ENCODE measurements at regions not wholly inside any gene's neighbourhood (a gene's known extent, or its start where the extent isn't known, plus 50 kb on each side); places are given as distances from the start of the nearest gene placed in this dataset.

GRCh38 chr6:115612216-115612615 lies 448.5 kb downstream of the FRK start:
- Histone ChIP-seq H2BK120ac (ENCODE audit: low read depth, low read length) (no peak overlapping the region), H4K5ac (ENCODE audit: low read length) (no peak overlapping the region), H3K23ac (ENCODE audit: low read length) (no peak overlapping the region), H2AK5ac (ENCODE audit: low read length) (no peak overlapping the region), H2BK5ac (ENCODE audit: low read length) (no peak overlapping the region), H3K4me1 (ENCODE audit: control insufficient read depth, low read depth, low read length) (no peaks in the 10 kb centered on the region), H2BK15ac (replicated peaks; ENCODE audit: low read depth) (no peak overlapping the region), H3K56ac (ENCODE audit: low read length) (no peak overlapping the region), H3K27me3 (ENCODE audit: insufficient read depth, low read length, poor library complexity) (no peaks in the 10 kb centered on the region), H3K18ac (ENCODE audit: low read length) (no peak overlapping the region), H3K79me2 (ENCODE audit: control insufficient read depth, insufficient read depth, low read length) (no peaks in the 10 kb centered on the region), H3K4me3 (ENCODE audit: low read length) (no peak overlapping the region), H3K27ac (ENCODE audit: low read depth, low read length) (no peak overlapping the region), H3K79me1 (ENCODE audit: low read length) (no peaks in the 10 kb centered on the region), H4K8ac (ENCODE audit: low read depth, low read length) (no peak overlapping the region), H3K4me2 (ENCODE audit: low read length) (no peak overlapping the region), H3K36me3 (ENCODE audit: control insufficient read depth, insufficient read depth, low read length) (no peaks in the 10 kb centered on the region), H3K9ac (ENCODE audit: low read length) (no peak overlapping the region), H3K4ac (ENCODE audit: low read depth, low read length) (no peak overlapping the region)
- no CpG with 5 or more reads among the region's 1 CpG for WGBS (ENCODE audit: extremely low coverage, insufficient coverage, low lambda C conversion rate)
- DNase-seq = no peak

- no peak overlapping the region for H3K18ac ChIP-seq (ENCODE audit: low read length)
- H3K4ac ChIP-seq (ENCODE audit: low read depth, low read length) = no peak overlapping the region
- H3K4me2 ChIP-seq (ENCODE audit: low read length) = no peak overlapping the region
- no peak overlapping the region for H3K23ac ChIP-seq (ENCODE audit: low read length)
- H3K79me2 ChIP-seq (ENCODE audit: control insufficient read depth, insufficient read depth, low read length) = no peaks in the 10 kb centered on the region
- H3K27me3 ChIP-seq (ENCODE audit: insufficient read depth, low read length, poor library complexity) = no peaks in the 10 kb centered on the region
- H2BK120ac ChIP-seq (ENCODE audit: low read depth, low read length) = no peak overlapping the region
- H3K4me1 ChIP-seq (ENCODE audit: control insufficient read depth, low read depth, low read length) = no peaks in the 10 kb centered on the region
- no peak overlapping the region for H2BK5ac ChIP-seq (ENCODE audit: low read length)
- no peak overlapping the region for H3K27ac ChIP-seq (ENCODE audit: low read depth, low read length)
- H3K56ac ChIP-seq (ENCODE audit: low read length) = no peak overlapping the region
- peak; percentile 58 for DNase-seq
- H3K9ac ChIP-seq (ENCODE audit: low read length) = no peak overlapping the region
- H2AK5ac ChIP-seq (ENCODE audit: low read length) = no peak overlapping the region
- H3K36me3 ChIP-seq (ENCODE audit: control insufficient read depth, insufficient read depth, low read length) = no peaks in the 10 kb centered on the region
- H4K5ac ChIP-seq (ENCODE audit: low read length) = no peak overlapping the region
- WGBS (ENCODE audit: extremely low coverage, insufficient coverage, low lambda C conversion rate) = no CpG with 5 or more reads among the region's 5 CpGs
- H4K8ac ChIP-seq (ENCODE audit: low read depth, low read length) = no peak overlapping the region
- no peaks in the 10 kb centered on the region for H3K79me1 ChIP-seq (ENCODE audit: low read length)
- H2BK15ac ChIP-seq (replicated peaks; ENCODE audit: low read depth) = no peak overlapping the region
- H3K4me3 ChIP-seq (ENCODE audit: low read length) = no peak overlapping the region
These were observed 450.0 kb downstream of the FRK start for GRCh38 chr6:115610696-115611095.

GRCh38 chr6:115609111-115609510 lies 451.6 kb downstream of the FRK start:
- Histone ChIP-seq H3K4me1 (ENCODE audit: control insufficient read depth, low read depth, low read length) (no peaks in the 10 kb centered on the region), H2BK5ac (ENCODE audit: low read length) (no peak overlapping the region), H3K27me3 (ENCODE audit: insufficient read depth, low read length, poor library complexity) (no peaks in the 10 kb centered on the region), H4K5ac (ENCODE audit: low read length) (no peak overlapping the region), H4K8ac (ENCODE audit: low read depth, low read length) (no peak overlapping the region), H2BK120ac (ENCODE audit: low read depth, low read length) (no peak overlapping the region), H3K36me3 (ENCODE audit: control insufficient read depth, insufficient read depth, low read length) (no peaks in the 10 kb centered on the region), H3K4me3 (ENCODE audit: low read length) (no peak overlapping the region), H2AK5ac (ENCODE audit: low read length) (no peak overlapping the region), H2BK15ac (replicated peaks; ENCODE audit: low read depth) (no peak overlapping the region), H3K4me2 (ENCODE audit: low read length) (no peak overlapping the region), H3K4ac (ENCODE audit: low read depth, low read length) (no peak overlapping the region), H3K79me1 (ENCODE audit: low read length) (no peaks in the 10 kb centered on the region), H3K23ac (ENCODE audit: low read length) (no peak overlapping the region), H3K27ac (ENCODE audit: low read depth, low read length) (no peak overlapping the region), H3K79me2 (ENCODE audit: control insufficient read depth, insufficient read depth, low read length) (no peaks in the 10 kb centered on the region), H3K56ac (ENCODE audit: low read length) (no peak overlapping the region), H3K18ac (ENCODE audit: low read length) (no peak overlapping the region), H3K9ac (ENCODE audit: low read length) (no peak overlapping the region)
- DNase-seq = no peak
- no CpG with 5 or more reads among the region's 4 CpGs for WGBS (ENCODE audit: extremely low coverage, insufficient coverage, low lambda C conversion rate)

GRCh38 chr6:115602466-115602865 lies 458.2 kb downstream of the FRK start:
- DNase-seq = no peak
- Histone ChIP-seq H3K79me2 (ENCODE audit: control insufficient read depth, insufficient read depth, low read length) (no peaks in the 10 kb centered on the region), H3K9ac (ENCODE audit: low read length) (no peak overlapping the region), H3K4me1 (ENCODE audit: control insufficient read depth, low read depth, low read length) (no peaks in the 10 kb centered on the region), H4K5ac (ENCODE audit: low read length) (no peak overlapping the region), H3K27me3 (ENCODE audit: insufficient read depth, low read length, poor library complexity) (no peaks in the 10 kb centered on the region), H3K18ac (ENCODE audit: low read length) (no peak overlapping the region), H4K8ac (ENCODE audit: low read depth, low read length) (no peak overlapping the region), H3K56ac (ENCODE audit: low read length) (no peak overlapping the region), H2AK5ac (ENCODE audit: low read length) (no peak overlapping the region), H3K23ac (ENCODE audit: low read length) (no peak overlapping the region), H2BK120ac (ENCODE audit: low read depth, low read length) (no peak overlapping the region), H3K4me3 (ENCODE audit: low read length) (no peak overlapping the region), H3K79me1 (ENCODE audit: low read length) (no peaks in the 10 kb centered on the region), H3K36me3 (ENCODE audit: control insufficient read depth, insufficient read depth, low read length) (no peaks in the 10 kb centered on the region), H3K27ac (ENCODE audit: low read depth, low read length) (no peak overlapping the region), H3K4ac (ENCODE audit: low read depth, low read length) (no peak overlapping the region), H3K4me2 (ENCODE audit: low read length) (no peak overlapping the region), H2BK5ac (ENCODE audit: low read length) (no peak overlapping the region), H2BK15ac (replicated peaks; ENCODE audit: low read depth) (no peak overlapping the region)
- no CpG with 5 or more reads among the region's 3 CpGs for WGBS (ENCODE audit: extremely low coverage, insufficient coverage, low lambda C conversion rate)

- H3K79me2 ChIP-seq (ENCODE audit: control insufficient read depth, insufficient read depth, low read length) = no peaks in the 10 kb centered on the region
- no peak overlapping the region for H2BK15ac ChIP-seq (replicated peaks; ENCODE audit: low read depth)
- no peak overlapping the region for H2AK5ac ChIP-seq (ENCODE audit: low read length)
- no peak overlapping the region for H4K5ac ChIP-seq (ENCODE audit: low read length)
- H3K9ac ChIP-seq (ENCODE audit: low read length) = no peak overlapping the region
- H3K36me3 ChIP-seq (ENCODE audit: control insufficient read depth, insufficient read depth, low read length) = no peaks in the 10 kb centered on the region
- H4K8ac ChIP-seq (ENCODE audit: low read depth, low read length) = no peak overlapping the region
- H3K4me1 ChIP-seq (ENCODE audit: control insufficient read depth, low read depth, low read length) = no peaks in the 10 kb centered on the region
- no peak overlapping the region for H3K18ac ChIP-seq (ENCODE audit: low read length)
- no peak overlapping the region for H2BK5ac ChIP-seq (ENCODE audit: low read length)
- no peak overlapping the region for H3K27ac ChIP-seq (ENCODE audit: low read depth, low read length)
- no peaks in the 10 kb centered on the region for H3K79me1 ChIP-seq (ENCODE audit: low read length)
- no peak overlapping the region for H3K4ac ChIP-seq (ENCODE audit: low read depth, low read length)
- no CpG with 5 or more reads among the region's 2 CpGs for WGBS (ENCODE audit: extremely low coverage, insufficient coverage, low lambda C conversion rate)
- H3K27me3 ChIP-seq (ENCODE audit: insufficient read depth, low read length, poor library complexity) = no peaks in the 10 kb centered on the region
- H3K4me2 ChIP-seq (ENCODE audit: low read length) = no peak overlapping the region
- H3K4me3 ChIP-seq (ENCODE audit: low read length) = no peak overlapping the region
- H2BK120ac ChIP-seq (ENCODE audit: low read depth, low read length) = no peak overlapping the region
- no peak for DNase-seq
- H3K56ac ChIP-seq (ENCODE audit: low read length) = no peak overlapping the region
- no peak overlapping the region for H3K23ac ChIP-seq (ENCODE audit: low read length)
These were observed 459.2 kb downstream of the FRK start for GRCh38 chr6:115601509-115601908.

GRCh38 chr6:115601064-115601463 lies 459.6 kb downstream of the FRK start:
- Histone ChIP-seq H2BK120ac (ENCODE audit: low read depth, low read length) (no peak overlapping the region), H2AK5ac (ENCODE audit: low read length) (no peak overlapping the region), H3K9ac (ENCODE audit: low read length) (no peak overlapping the region), H3K4me1 (ENCODE audit: control insufficient read depth, low read depth, low read length) (no peaks in the 10 kb centered on the region), H3K36me3 (ENCODE audit: control insufficient read depth, insufficient read depth, low read length) (no peaks in the 10 kb centered on the region), H3K56ac (ENCODE audit: low read length) (no peak overlapping the region), H3K79me2 (ENCODE audit: control insufficient read depth, insufficient read depth, low read length) (no peaks in the 10 kb centered on the region), H3K27ac (ENCODE audit: low read depth, low read length) (no peak overlapping the region), H3K23ac (ENCODE audit: low read length) (no peak overlapping the region), H3K18ac (ENCODE audit: low read length) (no peak overlapping the region), H4K8ac (ENCODE audit: low read depth, low read length) (no peak overlapping the region), H2BK15ac (replicated peaks; ENCODE audit: low read depth) (no peak overlapping the region), H3K79me1 (ENCODE audit: low read length) (no peaks in the 10 kb centered on the region), H3K4me2 (ENCODE audit: low read length) (no peak overlapping the region), H3K4ac (ENCODE audit: low read depth, low read length) (no peak overlapping the region), H3K4me3 (ENCODE audit: low read length) (no peak overlapping the region), H3K27me3 (ENCODE audit: insufficient read depth, low read length, poor library complexity) (no peaks in the 10 kb centered on the region), H4K5ac (ENCODE audit: low read length) (no peak overlapping the region), H2BK5ac (ENCODE audit: low read length) (no peak overlapping the region)
- DNase-seq = no peak
- WGBS (ENCODE audit: extremely low coverage, insufficient coverage, low lambda C conversion rate) = no CpG with 5 or more reads among the region's 1 CpG

Measured in mesendoderm (in vitro differentiated cells).